Spleen (tissue), 7 donors: ENCODE measurements at regions not wholly inside any gene's neighbourhood (a gene's known extent, or its start where the extent isn't known, plus 50 kb on each side); places are given as distances from the start of the nearest gene placed in this dataset.

Experiments
- POLR2A ChIP-seq, 3 donors: fragments of 450-650 bp; IDR thresholded peaks; one replicate each; pipeline ENCODE4 v1.5.1; 2017; ENCODE audit warnings: antibody characterized with exemption in 3 of 3, mild to moderate bottlenecking in 1 of 3
- TF ChIP-seq, protein P1 (sequence below), 11 experiments: fragments of 200-600 bp in 7 of 11; fragments of 450-650 bp in 4 of 11; sonication (generic) in 4 of 11; IDR thresholded peaks in 8 of 11; conservative IDR thresholded peaks in 3 of 11; 1 replicate in 7 of 11; 2 replicates in 4 of 11; pipeline versions ENCODE4 v1.4.0 to v1.8.0; 2016 to 2021; ENCODE audit warnings: antibody characterized with exemption in 11 of 11, inconsistent platforms in 4 of 11, mild to moderate bottlenecking in 1 of 11
- donor health status: DM: no; HTN: no; CAD: no; lungs with moderate emphysema.
- donor health status: DM: no; HTN: no; CAD: no.
- donor health status: DM: no; HTN: no; CAD: no.

DNA sequence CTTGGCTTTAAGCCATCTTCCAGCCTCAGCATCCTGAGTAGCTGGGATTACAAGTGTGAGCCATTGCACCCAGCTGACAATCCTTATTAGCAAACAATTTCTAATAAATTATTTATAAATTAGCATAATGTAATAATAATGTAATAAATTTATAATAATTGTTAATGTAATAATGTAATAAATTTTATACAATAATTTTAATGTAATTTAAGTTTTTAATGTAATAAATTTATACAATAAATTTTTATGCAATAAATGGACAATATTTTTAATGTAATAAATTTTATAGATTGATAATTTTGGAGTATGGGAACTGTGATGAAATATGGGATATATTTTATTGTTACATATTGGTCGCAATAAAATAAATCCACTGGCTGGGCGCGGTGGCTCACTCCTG, 1457.5 kb downstream of the KCNT2 start:
- TF ChIP-seq, protein P1, sequence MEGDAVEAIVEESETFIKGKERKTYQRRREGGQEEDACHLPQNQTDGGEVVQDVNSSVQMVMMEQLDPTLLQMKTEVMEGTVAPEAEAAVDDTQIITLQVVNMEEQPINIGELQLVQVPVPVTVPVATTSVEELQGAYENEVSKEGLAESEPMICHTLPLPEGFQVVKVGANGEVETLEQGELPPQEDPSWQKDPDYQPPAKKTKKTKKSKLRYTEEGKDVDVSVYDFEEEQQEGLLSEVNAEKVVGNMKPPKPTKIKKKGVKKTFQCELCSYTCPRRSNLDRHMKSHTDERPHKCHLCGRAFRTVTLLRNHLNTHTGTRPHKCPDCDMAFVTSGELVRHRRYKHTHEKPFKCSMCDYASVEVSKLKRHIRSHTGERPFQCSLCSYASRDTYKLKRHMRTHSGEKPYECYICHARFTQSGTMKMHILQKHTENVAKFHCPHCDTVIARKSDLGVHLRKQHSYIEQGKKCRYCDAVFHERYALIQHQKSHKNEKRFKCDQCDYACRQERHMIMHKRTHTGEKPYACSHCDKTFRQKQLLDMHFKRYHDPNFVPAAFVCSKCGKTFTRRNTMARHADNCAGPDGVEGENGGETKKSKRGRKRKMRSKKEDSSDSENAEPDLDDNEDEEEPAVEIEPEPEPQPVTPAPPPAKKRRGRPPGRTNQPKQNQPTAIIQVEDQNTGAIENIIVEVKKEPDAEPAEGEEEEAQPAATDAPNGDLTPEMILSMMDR (IDR thresholded peaks at IDR 0.05 in 8 of 11, conservative IDR thresholded peaks at IDR 0.05 in 3 of 11): no peak
- no peak for TF ChIP-seq POLR2A (IDR thresholded peaks at IDR 0.05)
